ENCODE measurements at regions not wholly inside any gene's neighbourhood (a gene's known extent, or its start where the extent isn't known, plus 50 kb on each side); places are given as distances from the start of the nearest gene placed in this dataset.

- FAIRE-seq (no peak), ATAC-seq (no peak), DNase-seq (ENCODE audit: extremely low read depth in 1 of 4, low spot score in 3 of 4) (no peak)
- Histone ChIP-seq H3K4me1 (replicated peaks in 1 of 2; ENCODE audit: control insufficient read depth in 2 of 2, insufficient read depth in 2 of 2, low read length in 2 of 2) (no peaks in the 10 kb centered on the region; a peak in 2 of 5 replicates), H3K9me1 (ENCODE audit: control insufficient read depth, insufficient read depth, low read length) (no peaks in the 10 kb centered on the region), H3K9me3 (replicated peaks; ENCODE audit: control insufficient read depth, insufficient read depth, low read depth, low read length) (no peaks in the 10 kb centered on the region), H4K20me1 (replicated peaks; ENCODE audit: control insufficient read depth, insufficient read depth, low read length) (no peaks in the 10 kb centered on the region), H3K4me2 (ENCODE audit: insufficient read depth, low read length) (no peak overlapping the region), H3K9ac (ENCODE audit: insufficient read depth in 1 of 2, low read depth in 2 of 2, low read length in 2 of 2) (no peak overlapping the region), H3K4me3 (no peak overlapping the region), H2AFZ (ENCODE audit: low read depth, low read length) (no peak overlapping the region), H3K79me2 (ENCODE audit: control insufficient read depth, insufficient read depth, low read length) (no peaks in the 10 kb centered on the region), H3K27me3 (ENCODE audit: control insufficient read depth in 2 of 2, insufficient read depth in 2 of 2, low read length in 2 of 2) (no peaks in the 10 kb centered on the region), H3K27ac (ENCODE audit: extremely low read depth, low read depth, low read length) (no peak overlapping the region), H3K36me3 (ENCODE audit: control insufficient read depth, insufficient read depth, low read length) (no peaks in the 10 kb centered on the region)
- ChIA-PET POLR2A (no interaction called here), CTCF (ENCODE audit: low intra/inter-chr PET ratio) (no interaction called here)
- no TSS peak for BruUV-seq (replicated peaks)
- intact Hi-C loops (cut with micrococcal nuclease) (no loop called here), in situ Hi-C loops (cut with MboI) (no loop called here)
- no peak for TF ChIP-seq CBX8 (IDR thresholded peaks at IDR 0.05; ENCODE audit: borderline replicate concordance, extremely low read depth, low read depth, low read length, poor library complexity, severe bottlenecking)
- no peak for TF ChIP-seq HBP1 (CRISPR knock-in tag; IDR thresholded peaks at IDR 0.05)
- TF ChIP-seq CHCHD3 (CRISPR knock-in tag; IDR thresholded peaks at IDR 0.05): no peak
Observed at GRCh38 chr4:174131901-174132300, 151.6 kb downstream of the FBXO8 start.

- no peak for DNase-seq (ENCODE audit: extremely low read depth in 1 of 4, low spot score in 3 of 4)
- Histone ChIP-seq H3K4me2 (ENCODE audit: insufficient read depth, low read length) (no peak overlapping the region), H4K20me1 (replicated peaks; ENCODE audit: control insufficient read depth, insufficient read depth, low read length) (no peaks in the 10 kb centered on the region), H3K9me3 (replicated peaks; ENCODE audit: control insufficient read depth, insufficient read depth, low read depth, low read length) (no peaks in the 10 kb centered on the region), H3K9ac (ENCODE audit: insufficient read depth in 1 of 2, low read depth in 2 of 2, low read length in 2 of 2) (no peak overlapping the region), H3K4me1 (replicated peaks in 1 of 2; ENCODE audit: control insufficient read depth in 2 of 2, insufficient read depth in 2 of 2, low read length in 2 of 2) (peaks cover 0 to 3% of the 10 kb centered on the region in 2 experiments; a peak in 1 of 5 replicates), H3K9me1 (ENCODE audit: control insufficient read depth, insufficient read depth, low read length) (no peaks in the 10 kb centered on the region), H3K36me3 (ENCODE audit: control insufficient read depth, insufficient read depth, low read length) (no peaks in the 10 kb centered on the region), H2AFZ (ENCODE audit: low read depth, low read length) (no peak overlapping the region), H3K79me2 (ENCODE audit: control insufficient read depth, insufficient read depth, low read length) (no peaks in the 10 kb centered on the region), H3K27me3 (ENCODE audit: control insufficient read depth in 2 of 2, insufficient read depth in 2 of 2, low read length in 2 of 2) (no peaks in the 10 kb centered on the region), H3K4me3 (no peak overlapping the region), H3K27ac (ENCODE audit: extremely low read depth, low read depth, low read length) (no peak overlapping the region)
- intact Hi-C loops (cut with micrococcal nuclease): loop anchor here (5.0 kb wide), 1 partner anchor 195 kb away; no protein-coding TSS in a partner anchor
- no TSS peak for BruUV-seq (replicated peaks)
- no peak for FAIRE-seq
- CTCF ChIA-PET (ENCODE audit: low intra/inter-chr PET ratio): no interaction called here
- 14% methylated on average over 1 of the region's 1 CpG for WGBS (ENCODE audit: insufficient coverage, low coverage, missing lambda C conversion rate)
- no peak for ATAC-seq
- TF ChIP-seq ZKSCAN8 (CRISPR knock-in tag; IDR thresholded peaks at IDR 0.05) (no peak), HMGXB4 (CRISPR knock-in tag; IDR thresholded peaks at IDR 0.05) (no peak), ELF2 (CRISPR knock-in tag; IDR thresholded peaks at IDR 0.05) (no peak)
- POLR2A ChIA-PET: interaction anchor here (1.2 kb wide), 1 partner anchor 12 kb away, joined by 3 read pairs; no protein-coding TSS in a partner anchor
- in situ Hi-C loops (cut with MboI): no loop called here
Observed at GRCh38 chr4:174122705-174123104, 160.8 kb downstream of the FBXO8 start.

Measured in K562 (cell line).